GM12873 (cell line): ENCODE measurements at regions not wholly inside any gene's neighbourhood (a gene's known extent, or its start where the extent isn't known, plus 50 kb on each side); places are given as distances from the start of the nearest gene placed in this dataset.

Experiments used
- CTCF ChIP-seq: IDR thresholded peaks from 2 replicates; pipeline ENCODE4 v1.5.1; 2012; ENCODE audit warnings: low read depth, mild to moderate bottlenecking, moderate library complexity, low read length, control low read depth; ENCODE audit not compliant: insufficient read depth; ENCODE audit errors: missing control alignments

- no peak for TF ChIP-seq CTCF
Observed at GRCh38 chr6:11931296-11932035, 80.6 kb upstream of the HIVEP1 start.

GRCh38 chr6:11930240-11930639, 81.9 kb upstream of the HIVEP1 start:
- TF ChIP-seq CTCF, result no peak

- TF ChIP-seq CTCF, result no peak
Observed at GRCh38 chr6:11929241-11929835, 82.8 kb upstream of the HIVEP1 start.

GRCh38 chr6:11926594-11927407, 85.3 kb upstream of the HIVEP1 start:
- TF ChIP-seq CTCF, result no peak

GRCh38 chr6:11925805-11926204, 86.3 kb upstream of the HIVEP1 start:
- TF ChIP-seq CTCF, result no peak

- TF ChIP-seq CTCF, result no peak
Observed at GRCh38 chr6:11923621-11924020, 88.5 kb upstream of the HIVEP1 start.

GRCh38 chr6:11922901-11923300, 89.2 kb upstream of the HIVEP1 start:
- no peak for TF ChIP-seq CTCF
